ENCODE measurements at regions not wholly inside any gene's neighbourhood (a gene's known extent, or its start where the extent isn't known, plus 50 kb on each side); places are given as distances from the start of the nearest gene placed in this dataset.
A peak's percentile ranks its signal among the peaks of the same experiment; 100 is the strongest.

- H3K4me1 ChIP-seq (replicated peaks in 1 of 2): peaks cover 40 to 56% of the 10 kb centered on the region in 2 donors
- no peak overlapping the region for H3K27ac ChIP-seq
- in situ Hi-C loops (cut with MboI; ENCODE audit: low pct_unique_long_range_greater_than_20kb in 2 of 9, low sequenced_read_pairs in 9 of 9, unreplicated experiment in 9 of 9): no loop called here
- H3K4me3 ChIP-seq: no peak overlapping the region
- 20 to 100% (median 94%) methylated on average over 1 to 9 of the region's 10 CpGs; no CpG with 5 or more reads in 2 of the 10 experiments for WGBS, 10 experiments
- no peak for ATAC-seq (replicated peaks in 6 of 8)
Observed at GRCh38 chr12:124406043-124406442, 111.2 kb downstream of the RFLNA start.

- ATAC-seq (replicated peaks in 6 of 8): no peak
- 60 to 90% (median 77%) methylated on average over 1 to 9 of the region's 15 CpGs; no CpG with 5 or more reads in 6 of the 10 experiments for WGBS, 10 experiments
- Histone ChIP-seq H3K27ac (peak overlapping the region in 1 of 2 donors; percentile 37), H3K4me1 (replicated peaks in 1 of 2) (peaks cover 40 to 56% of the 10 kb centered on the region in 2 donors), H3K4me3 (no peak overlapping the region)
- in situ Hi-C loops (cut with MboI; ENCODE audit: low pct_unique_long_range_greater_than_20kb in 2 of 9, low sequenced_read_pairs in 9 of 9, unreplicated experiment in 9 of 9): no loop called here
Observed at GRCh38 chr12:124405592-124405991, 110.7 kb downstream of the RFLNA start.

- Histone ChIP-seq H3K27ac (peak overlapping the region in 1 of 2 donors; percentile 37), H3K4me1 (replicated peaks in 1 of 2) (peaks cover 37 to 55% of the 10 kb centered on the region in 2 donors), H3K4me3 (no peak overlapping the region)
- no peak for ATAC-seq (replicated peaks in 6 of 8)
- 60 to 90% (median 78%) methylated on average over 1 to 5 of the region's 10 CpGs; no CpG with 5 or more reads in 7 of the 10 experiments for whole genome bisulfite sequencing, 10 experiments
- in situ Hi-C loops (cut with MboI; ENCODE audit: low pct_unique_long_range_greater_than_20kb in 2 of 9, low sequenced_read_pairs in 9 of 9, unreplicated experiment in 9 of 9): no loop called here
Observed at GRCh38 chr12:124405151-124405550, 110.3 kb downstream of the RFLNA start.

DNA sequence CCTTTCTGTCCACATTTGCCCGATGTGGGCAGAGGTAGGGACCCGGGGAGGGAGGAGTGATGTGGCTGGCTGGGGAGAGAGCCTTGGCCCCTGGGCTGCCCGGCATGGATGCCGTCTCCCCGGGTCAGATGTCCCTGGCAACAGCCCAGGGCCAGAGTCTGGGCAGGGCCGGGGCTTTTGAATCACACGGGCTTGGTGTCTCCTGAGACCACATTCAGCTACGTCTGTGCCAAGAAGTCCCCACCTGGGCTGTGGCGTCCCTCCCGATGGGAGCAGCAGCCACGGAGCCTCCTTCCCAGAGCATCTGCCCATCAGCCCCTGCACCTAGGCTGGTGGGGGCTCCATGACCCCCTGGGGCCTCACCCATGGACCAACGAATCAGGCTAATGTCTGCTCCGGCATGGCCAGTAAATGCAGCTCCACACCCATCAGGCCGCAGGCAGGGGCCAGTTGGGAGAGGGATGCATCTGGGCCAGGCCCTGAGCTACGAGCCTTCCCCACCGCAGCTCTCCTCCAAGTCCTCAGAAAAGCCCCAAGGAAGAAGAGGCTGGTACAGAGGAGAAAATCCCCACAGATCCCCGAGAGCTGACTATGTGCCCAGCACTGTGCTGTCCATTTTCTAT is 109.4 kb downstream of the RFLNA start:
- 0 to 100% methylated on average over 1 to 2 of the region's 17 CpGs; no CpG with 5 or more reads in 8 of the 10 experiments for WGBS, 10 experiments

GRCh38 chr12:124403273-124403672 is 108.4 kb downstream of the RFLNA start:
- 39 to 100% (median 85%) methylated on average over 1 to 6 of the region's 9 CpGs; no CpG with 5 or more reads in 2 of the 10 experiments for WGBS, 10 experiments
- in situ Hi-C loops (cut with MboI; ENCODE audit: low pct_unique_long_range_greater_than_20kb in 2 of 9, low sequenced_read_pairs in 9 of 9, unreplicated experiment in 9 of 9): no loop called here
- peak in 1 of 8 experiments; percentile 36 for ATAC-seq (replicated peaks in 6 of 8)
- peaks cover 32 to 53% of the 10 kb centered on the region in 2 donors for H3K4me1 ChIP-seq (replicated peaks in 1 of 2)
- H3K27ac ChIP-seq: peak overlapping the region; percentile 77 to 86
- H3K4me3 ChIP-seq: no peak overlapping the region

More for the DNA sequence above, 109.4 kb downstream of the RFLNA start:
- ATAC-seq (replicated peaks in 6 of 8): peak in 4 of 8 experiments; percentile 57 to 73 (median 68)
- H3K27ac ChIP-seq: peak overlapping the region in 1 of 2 donors; percentile 13
- H3K4me1 ChIP-seq (replicated peaks in 1 of 2): peaks cover 32 to 53% of the 10 kb centered on the region in 2 donors
- no peak overlapping the region for H3K4me3 ChIP-seq
- in situ Hi-C loops (cut with MboI; ENCODE audit: low pct_unique_long_range_greater_than_20kb in 2 of 9, low sequenced_read_pairs in 9 of 9, unreplicated experiment in 9 of 9): no loop called here

- in situ Hi-C loops (cut with MboI; ENCODE audit: low pct_unique_long_range_greater_than_20kb in 2 of 9, low sequenced_read_pairs in 9 of 9, unreplicated experiment in 9 of 9): no loop called here
- Histone ChIP-seq H3K27ac (peak overlapping the region; percentile 77 to 86), H3K4me3 (no peak overlapping the region), H3K4me1 (replicated peaks in 1 of 2) (peaks cover 32 to 53% of the 10 kb centered on the region in 2 donors)
- peak in 5 of 8 experiments; percentile 26 to 63 (median 61) for ATAC-seq (replicated peaks in 6 of 8)
- 48 to 83% methylated on average over 2 of the region's 23 CpGs; no CpG with 5 or more reads in 8 of the 10 experiments for WGBS, 10 experiments
Observed at GRCh38 chr12:124402248-124403066, 107.6 kb downstream of the RFLNA start.

DNA sequence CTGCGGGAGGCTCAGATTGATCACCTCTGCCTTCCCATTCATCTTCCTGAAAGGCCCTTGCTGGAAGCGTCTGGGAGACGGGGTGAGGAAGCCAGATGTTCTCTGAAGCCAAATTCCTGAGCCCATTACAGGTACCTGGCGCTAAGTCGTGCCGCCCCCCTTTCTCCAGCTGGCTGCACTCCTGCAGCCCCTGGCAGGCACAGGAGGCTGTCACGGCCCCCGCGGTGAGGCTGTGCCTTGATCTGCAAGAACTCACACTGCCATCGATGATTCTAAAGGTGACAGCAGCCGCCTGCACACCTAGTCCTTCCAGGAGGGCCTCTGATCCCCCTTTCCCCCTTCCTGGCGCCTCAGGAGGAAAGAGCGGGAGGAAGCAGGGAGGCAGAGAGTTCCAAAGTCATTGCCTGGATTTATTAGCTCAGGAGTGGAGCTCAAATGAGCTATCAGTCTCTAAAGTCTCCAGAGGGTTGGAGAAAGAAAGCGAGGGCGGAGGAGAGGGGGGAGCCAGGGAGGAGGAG is 106.9 kb downstream of the RFLNA start:
- Histone ChIP-seq H3K4me1 (replicated peaks in 1 of 2) (peaks cover 32 to 53% of the 10 kb centered on the region in 2 donors), H3K4me3 (no peak overlapping the region), H3K27ac (peak overlapping the region; percentile 77 to 86)
- in situ Hi-C loops (cut with MboI; ENCODE audit: low pct_unique_long_range_greater_than_20kb in 2 of 9, low sequenced_read_pairs in 9 of 9, unreplicated experiment in 9 of 9): no loop called here
- 70% methylated on average over 2 of the region's 15 CpGs; no CpG with 5 or more reads in 9 of the 10 experiments for WGBS, 10 experiments
- ATAC-seq (replicated peaks in 6 of 8): peak in 5 of 8 experiments; percentile 63 to 87 (median 82)

DNA sequence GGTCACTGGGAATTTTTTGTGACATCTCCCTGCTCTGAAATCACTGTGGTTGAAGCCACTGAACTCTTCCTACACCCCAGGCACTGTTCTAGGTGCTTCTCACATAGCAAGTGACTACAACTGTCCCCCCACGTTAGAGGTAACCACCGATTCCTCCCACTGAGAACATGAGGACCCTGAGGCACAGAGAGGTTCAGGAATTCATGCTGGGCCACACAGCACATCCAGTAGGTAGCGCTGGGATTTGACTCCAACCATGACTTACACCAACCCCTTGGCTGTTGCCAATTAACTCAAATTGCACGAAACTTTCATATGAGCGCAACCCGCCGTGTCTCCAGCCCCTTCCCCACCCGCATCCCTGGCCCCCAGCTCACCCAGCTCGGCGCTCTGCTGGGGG is 105.2 kb downstream of the RFLNA start:
- H3K4me1 ChIP-seq (replicated peaks in 1 of 2): peaks cover 39 to 58% of the 10 kb centered on the region in 2 donors
- no peak overlapping the region for H3K4me3 ChIP-seq
- 92 to 100% (median 93%) methylated on average over 2 to 6 of the region's 10 CpGs; no CpG with 5 or more reads in 7 of the 10 experiments for WGBS, 10 experiments
- in situ Hi-C loops (cut with MboI; ENCODE audit: low pct_unique_long_range_greater_than_20kb in 2 of 9, low sequenced_read_pairs in 9 of 9, unreplicated experiment in 9 of 9): no loop called here
- no peak for ATAC-seq (replicated peaks in 6 of 8)
- H3K27ac ChIP-seq: peak overlapping the region in 1 of 2 donors; percentile 86

GRCh38 chr12:124399622-124400021 is 104.7 kb downstream of the RFLNA start:
- Histone ChIP-seq H3K4me1 (replicated peaks in 1 of 2) (peaks cover 41 to 58% of the 10 kb centered on the region in 2 donors), H3K4me3 (no peak overlapping the region), H3K27ac (no peak overlapping the region)
- peak in 1 of 8 experiments; percentile 8 for ATAC-seq (replicated peaks in 6 of 8)
- in situ Hi-C loops (cut with MboI; ENCODE audit: low pct_unique_long_range_greater_than_20kb in 2 of 9, low sequenced_read_pairs in 9 of 9, unreplicated experiment in 9 of 9): loop anchor here in 4 of 9 experiments (25.0 kb wide), 1 partner anchor 363 kb away; no protein-coding TSS in a partner anchor
- 10 to 67% (median 40%) methylated on average over 1 to 11 of the region's 11 CpGs; no CpG with 5 or more reads in 5 of the 10 experiments for WGBS, 10 experiments

- 80 to 100% (median 95%) methylated on average over 1 to 8 of the region's 15 CpGs; no CpG with 5 or more reads in 6 of the 10 experiments for WGBS, 10 experiments
- H3K27ac ChIP-seq: no peak overlapping the region
- in situ Hi-C loops (cut with MboI; ENCODE audit: low pct_unique_long_range_greater_than_20kb in 2 of 9, low sequenced_read_pairs in 9 of 9, unreplicated experiment in 9 of 9): loop anchor here in 4 of 9 experiments (25.0 kb wide), 1 partner anchor 364 kb away; no protein-coding TSS in a partner anchor
Observed at GRCh38 chr12:124398578-124399227, 103.8 kb downstream of the RFLNA start.

DNA sequence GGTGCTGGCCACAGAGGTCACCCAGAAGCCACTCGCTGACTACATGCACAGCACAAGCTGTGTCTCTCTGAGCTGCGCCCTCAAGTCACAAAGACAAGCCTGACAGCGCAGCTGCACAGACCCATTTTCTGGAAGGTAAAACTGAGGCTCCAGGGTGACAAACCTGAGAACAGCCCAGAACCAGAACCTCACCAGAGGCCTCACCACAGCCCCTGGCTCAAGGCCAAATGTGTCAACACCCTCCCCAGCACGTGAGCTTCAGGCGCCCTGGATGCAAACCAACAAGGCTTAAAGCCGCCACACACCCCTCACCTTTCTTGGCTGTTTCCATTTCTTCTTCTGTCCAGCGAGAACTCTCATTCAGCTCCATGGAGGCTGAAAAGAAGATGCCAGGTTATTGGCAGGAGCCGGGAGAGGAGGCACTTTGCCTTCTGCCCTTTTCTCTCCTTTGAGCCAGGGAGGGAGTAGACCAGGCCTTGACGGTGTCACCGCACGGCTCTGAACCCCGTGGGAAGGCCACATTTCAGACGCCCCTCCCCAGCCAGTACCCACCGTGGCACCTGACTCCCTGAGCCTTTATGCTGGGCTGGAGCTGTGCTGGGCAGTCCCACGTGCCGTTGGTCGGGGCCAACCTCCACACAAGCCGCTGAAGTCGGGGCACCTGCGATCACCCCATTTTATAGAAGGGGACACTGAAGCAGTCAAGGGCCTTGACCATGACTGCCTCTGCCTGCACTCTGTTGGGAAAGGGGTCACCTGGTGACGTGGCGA is 103.1 kb downstream of the RFLNA start:
- 75 to 100% (median 96%) methylated on average over 2 to 14 of the region's 22 CpGs; no CpG with 5 or more reads in 2 of the 10 experiments for WGBS, 10 experiments
- Histone ChIP-seq H3K4me1 (replicated peaks in 1 of 2) (peaks cover 54 to 61% of the 10 kb centered on the region in 2 donors), H3K4me3 (no peak overlapping the region), H3K27ac (no peak overlapping the region)
- in situ Hi-C loops (cut with MboI; ENCODE audit: low pct_unique_long_range_greater_than_20kb in 2 of 9, low sequenced_read_pairs in 9 of 9, unreplicated experiment in 9 of 9): loop anchor here in 4 of 9 experiments (25.0 kb wide), 1 partner anchor 364 kb away; no protein-coding TSS in a partner anchor
- ATAC-seq (replicated peaks in 6 of 8): no peak

More at GRCh38 chr12:124398578-124399227, 103.8 kb downstream of the RFLNA start:
- ATAC-seq (replicated peaks in 6 of 8): no peak
- Histone ChIP-seq H3K4me1 (replicated peaks in 1 of 2) (peaks cover 47 to 58% of the 10 kb centered on the region in 2 donors), H3K4me3 (no peak overlapping the region)

GRCh38 chr12:124397399-124397679 is 102.4 kb downstream of the RFLNA start:
- Histone ChIP-seq H3K27ac (no peak overlapping the region), H3K4me3 (no peak overlapping the region), H3K4me1 (replicated peaks in 1 of 2) (peaks cover 54 to 61% of the 10 kb centered on the region in 2 donors)
- no peak for ATAC-seq (replicated peaks in 6 of 8)
- in situ Hi-C loops (cut with MboI; ENCODE audit: low pct_unique_long_range_greater_than_20kb in 2 of 9, low sequenced_read_pairs in 9 of 9, unreplicated experiment in 9 of 9): loop anchor here in 4 of 9 experiments (25.0 kb wide), 1 partner anchor 365 kb away; no protein-coding TSS in a partner anchor
- WGBS, 10 experiments: 33% methylated on average over 3 of the region's 7 CpGs; no CpG with 5 or more reads in 9 of the 10 experiments
